SK-N-SH (cell line): ENCODE measurements at regions not wholly inside any gene's neighbourhood (a gene's known extent, or its start where the extent isn't known, plus 50 kb on each side); places are given as distances from the start of the nearest gene placed in this dataset.

Source experiments
- CTCF ChIA-PET: fragments of 300-600, 350-600 bp; formaldehyde crosslinking; extraction: SDS; loops from one replicate; lab custom pipeline; 2021; lab: Yijun Ruan, JAX
- POLR2A ChIA-PET: fragments of 350-600 bp; sonication (Branson Sonifier 250); formaldehyde crosslinking; extraction: SDS; loops from one replicate; lab custom pipeline; 2020; ENCODE audit warnings: antibody characterized with exemption, inconsistent platforms; lab: Yijun Ruan, JAX
- DNase-seq: peaks from one replicate; pipeline ENCODE4 v3.0.0; 2012
- H2AFZ ChIP-seq: fragments of 200-600 bp; sonication (generic); 2 replicates; pipeline ENCODE4 v1.8.1; 2016; ENCODE audit warnings: antibody characterized with exemption, mild to moderate bottlenecking, low read depth
- H3F3A ChIP-seq: fragments of 200-600 bp; sonication (generic); replicated peaks from 2 replicates; pipeline ENCODE3; 2016; ENCODE audit warnings: antibody characterized with exemption, mild to moderate bottlenecking; ENCODE audit not compliant: insufficient read depth
- H3K27ac ChIP-seq, 2 experiments: fragments of 200-500 bp in 1 of 2; fragments of 200-600 bp in 1 of 2; sonication (Bioruptor generic) in 1 of 2; sonication (generic), shearing (Covaris generic) in 1 of 2; 2 replicates each; pipeline versions ENCODE4 v1.5.1 to v1.6.1; 2014 to 2016; ENCODE audit warnings: low read depth in 2 of 2, inconsistent platforms in 1 of 2, low read length in 1 of 2, mild to moderate bottlenecking in 1 of 2, mixed read lengths in 1 of 2
- H3K27me3 ChIP-seq: fragments of 200-600 bp; sonication (generic), shearing (Covaris generic); 2 replicates; pipeline ENCODE4 v1.6.1; 2016; ENCODE audit warnings: mixed run types; ENCODE audit not compliant: insufficient read depth
- H3K36me3 ChIP-seq, 2 experiments: fragments of 200-500 bp in 1 of 2; fragments of 200-600 bp in 1 of 2; sonication (Bioruptor generic) in 1 of 2; sonication (generic) in 1 of 2; replicated peaks in 1 of 2; 2 replicates each; pipeline versions ENCODE3 to v1.5.1; 2014 to 2016; ENCODE audit warnings: low read length in 1 of 2, mild to moderate bottlenecking in 1 of 2; ENCODE audit not compliant: insufficient read depth in 2 of 2, control insufficient read depth in 1 of 2
- H3K4me1 ChIP-seq, 2 experiments: fragments of 200-500 bp in 1 of 2; fragments of 200-600 bp in 1 of 2; sonication (Bioruptor generic) in 1 of 2; sonication (generic), shearing (Covaris generic) in 1 of 2; 2 replicates each; pipeline versions ENCODE4 v1.5.1 to v1.6.1; 2014 to 2016; ENCODE audit warnings: low read depth in 1 of 2, low read length in 1 of 2, mixed run types in 1 of 2; ENCODE audit not compliant: insufficient read depth in 2 of 2, control insufficient read depth in 1 of 2
- H3K4me2 ChIP-seq: fragments of 200-600 bp; sonication (generic), shearing (Covaris generic); 2 replicates; pipeline ENCODE4 v1.6.1; 2017; ENCODE audit warnings: mixed run types
- H3K4me3 ChIP-seq, 2 experiments: fragments of 200-500 bp in 1 of 2; fragments of 200-600 bp in 1 of 2; sonication (Bioruptor generic) in 1 of 2; sonication (generic), shearing (Covaris generic) in 1 of 2; 2 replicates each; pipeline versions ENCODE4 v1.5.1 to v1.8.1; 2014 to 2016; ENCODE audit warnings: low read depth in 2 of 2, inconsistent platforms in 1 of 2, low read length in 1 of 2, mild to moderate bottlenecking in 1 of 2, mixed read lengths in 1 of 2, moderate library complexity in 1 of 2
- H3K79me2 ChIP-seq: fragments of 200-600 bp; sonication (generic); 2 replicates; pipeline ENCODE4 v1.8.1; 2017; ENCODE audit warnings: mild to moderate bottlenecking; ENCODE audit not compliant: insufficient read depth
- H3K9ac ChIP-seq: fragments of 200-600 bp; sonication (generic); 2 replicates; pipeline ENCODE4 v1.6.1; 2017; ENCODE audit warnings: mixed run types
- H3K9me2 ChIP-seq: fragments of 200-600 bp; sonication (generic); 2 replicates; pipeline ENCODE4 v1.6.1; 2017; ENCODE audit warnings: mixed run types
- H3K9me3 ChIP-seq: fragments of 200-600 bp; sonication (generic); 2 replicates; pipeline ENCODE4 v1.6.1; 2017; ENCODE audit warnings: mixed run types, mild to moderate bottlenecking, moderate library complexity
- H4K20me1 ChIP-seq: fragments of 200-600 bp; sonication (generic); 2 replicates; pipeline ENCODE4 v1.6.1; 2017; ENCODE audit warnings: mild to moderate bottlenecking, mixed run types; ENCODE audit not compliant: insufficient read depth
- CHD2 ChIP-seq: fragments of 150-350 bp; IDR thresholded peaks from 2 replicates; pipeline ENCODE4 v1.6.1; 2018; ENCODE audit warnings: low read length; ENCODE audit not compliant: partially characterized antibody
- EP300 ChIP-seq, 2 experiments: IDR thresholded peaks; 2 replicates each; pipeline versions ENCODE4 v1.4.0 to v1.6.1; 2012; ENCODE audit warnings: borderline replicate concordance in 1 of 2, low read depth in 1 of 2, low read length in 1 of 2
- FOSL2 ChIP-seq: IDR thresholded peaks from 2 replicates; pipeline ENCODE4 v1.4.0; 2012; ENCODE audit warnings: low read depth, mild to moderate bottlenecking, moderate library complexity, borderline replicate concordance
- FOXJ3 ChIP-seq: sonication (generic); formaldehyde crosslinking; IDR thresholded peaks from 2 replicates; pipeline ENCODE4 v1.5.1; 2020; ENCODE audit warnings: mild to moderate bottlenecking, missing genetic modification reagents
- FOXM1 ChIP-seq: IDR thresholded peaks from 2 replicates; pipeline ENCODE4 v1.4.0; 2012; ENCODE audit warnings: low read depth, mild to moderate bottlenecking
- GABPA ChIP-seq: IDR thresholded peaks from 2 replicates; pipeline ENCODE4 v1.4.0; 2012; ENCODE audit warnings: low read depth, mild to moderate bottlenecking
- MEF2A ChIP-seq: IDR thresholded peaks from 2 replicates; pipeline ENCODE4 v1.4.0; 2012; ENCODE audit warnings: low read depth, borderline replicate concordance
- NFIC ChIP-seq: IDR thresholded peaks from 2 replicates; pipeline ENCODE4 v1.4.0; 2012; ENCODE audit warnings: borderline replicate concordance
- POLR2AphosphoS5 ChIP-seq: IDR thresholded peaks from 2 replicates; pipeline ENCODE4 v1.6.1; 2012; ENCODE audit warnings: low read depth, low read length
- RAD21 ChIP-seq: IDR thresholded peaks from 2 replicates; pipeline ENCODE4 v1.6.1; 2012; ENCODE audit warnings: mild to moderate bottlenecking, low read length
- RCOR1 ChIP-seq: fragments of 150-350 bp; IDR thresholded peaks from 2 replicates; pipeline ENCODE4 v1.6.1; 2017; ENCODE audit warnings: antibody characterized with exemption, low read length
- RFX5 ChIP-seq: IDR thresholded peaks from 2 replicates; pipeline ENCODE4 v1.6.1; 2012; ENCODE audit warnings: mild to moderate bottlenecking, improper control_type of control experiment, low read length
- RXRA ChIP-seq: IDR thresholded peaks from 2 replicates; pipeline ENCODE4 v1.4.0; 2012; ENCODE audit warnings: low read depth, mild to moderate bottlenecking, borderline replicate concordance
- SIN3A ChIP-seq: IDR thresholded peaks from 2 replicates; pipeline ENCODE4 v1.6.1; 2012; ENCODE audit warnings: low read depth, mild to moderate bottlenecking, low read length, moderate library complexity, borderline replicate concordance
- TCF12 ChIP-seq: IDR thresholded peaks from 2 replicates; pipeline ENCODE4 v1.4.0; 2012
- TEAD4 ChIP-seq: IDR thresholded peaks from 2 replicates; pipeline ENCODE4 v1.4.0; 2012; ENCODE audit warnings: mild to moderate bottlenecking, borderline replicate concordance; ENCODE audit not compliant: insufficient read depth
- WGBS: methylation state at CpG from one replicate; pipeline ENCODE4 v1.1.6; 2017; ENCODE audit warnings: low lambda C conversion rate; 5-methylcytosine and 5-hydroxymethylcytosine counted together
- TF ChIP-seq, protein P1 (sequence below): IDR thresholded peaks from 2 replicates; pipeline ENCODE4 v1.4.0; 2012; ENCODE audit warnings: low read depth, borderline replicate concordance
- TF ChIP-seq, protein P2 (sequence below): IDR thresholded peaks from 2 replicates; pipeline ENCODE4; 2012
- TF ChIP-seq, protein P3 (sequence below): fragments of 150-350 bp; IDR thresholded peaks from 2 replicates; pipeline ENCODE4 v1.6.1; 2016; ENCODE audit warnings: mild to moderate bottlenecking, low read depth, low read length
- TF ChIP-seq, protein P4 (sequence below): IDR thresholded peaks from 2 replicates; pipeline ENCODE4 v1.4.0; 2012; ENCODE audit warnings: low read depth, borderline replicate concordance
- TF ChIP-seq, protein P5 (sequence below): IDR thresholded peaks from 2 replicates; pipeline ENCODE4 v1.4.0; 2012; ENCODE audit warnings: low read depth

DNA sequence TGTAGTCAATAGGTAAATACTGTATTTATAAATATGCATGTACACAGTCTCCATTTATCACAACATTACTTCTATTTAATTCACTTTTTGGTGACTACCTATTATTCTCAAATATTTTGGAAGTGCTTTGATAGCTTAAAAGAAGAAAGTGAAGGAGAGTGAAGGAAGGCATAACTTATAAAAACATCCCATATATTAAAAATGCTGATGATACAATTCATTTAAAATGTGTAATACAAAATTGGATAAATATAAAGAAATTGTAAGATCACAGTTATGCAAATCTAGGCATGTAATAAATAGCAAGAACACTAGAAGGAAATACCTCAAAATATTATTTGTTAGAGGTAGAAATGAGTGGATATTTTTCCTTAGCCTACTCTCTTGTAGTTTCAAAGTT lies 111.6 kb upstream of the ADTRP start:
- Histone ChIP-seq H3K9ac (no peak overlapping the region), H3F3A (peaks cover 9% of the 10 kb centered on the region), H3K4me2 (no peak overlapping the region)
- TF ChIP-seq RCOR1 (no peak), EP300 (IDR thresholded peaks at IDR 0.05; ENCODE audit: borderline replicate concordance in 1 of 2, low read depth in 1 of 2, low read length in 1 of 2) (no peak), SIN3A (no peak), GABPA (no peak), POLR2AphosphoS5 (no peak), RXRA (no peak), FOXJ3 (CRISPR knock-in tag) (no peak), NFIC (no peak), FOXM1 (no peak)
- TF ChIP-seq, protein P1, sequence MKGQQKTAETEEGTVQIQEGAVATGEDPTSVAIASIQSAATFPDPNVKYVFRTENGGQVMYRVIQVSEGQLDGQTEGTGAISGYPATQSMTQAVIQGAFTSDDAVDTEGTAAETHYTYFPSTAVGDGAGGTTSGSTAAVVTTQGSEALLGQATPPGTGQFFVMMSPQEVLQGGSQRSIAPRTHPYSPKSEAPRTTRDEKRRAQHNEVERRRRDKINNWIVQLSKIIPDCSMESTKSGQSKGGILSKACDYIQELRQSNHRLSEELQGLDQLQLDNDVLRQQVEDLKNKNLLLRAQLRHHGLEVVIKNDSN: no peak
- TF ChIP-seq, all 33 proteins: peak for 0
- Histone ChIP-seq H3K36me3 (no peaks in the 10 kb centered on the region), H3K4me3 (no peak overlapping the region), H4K20me1 (no peaks in the 10 kb centered on the region), H3K9me2 (no peaks in the 10 kb centered on the region), H3K27me3 (no peaks in the 10 kb centered on the region), H2AFZ (peak overlapping the region; percentile 59; the same call in 1 of the 2 replicates), H3K4me1 (no peaks in the 10 kb centered on the region), H3K79me2 (no peaks in the 10 kb centered on the region), H3K27ac (no peak overlapping the region), H3K9me3 (no peaks in the 10 kb centered on the region)
- no peak for DNase-seq
- ChIA-PET CTCF (no interaction called here), POLR2A (no interaction called here)

DNA sequence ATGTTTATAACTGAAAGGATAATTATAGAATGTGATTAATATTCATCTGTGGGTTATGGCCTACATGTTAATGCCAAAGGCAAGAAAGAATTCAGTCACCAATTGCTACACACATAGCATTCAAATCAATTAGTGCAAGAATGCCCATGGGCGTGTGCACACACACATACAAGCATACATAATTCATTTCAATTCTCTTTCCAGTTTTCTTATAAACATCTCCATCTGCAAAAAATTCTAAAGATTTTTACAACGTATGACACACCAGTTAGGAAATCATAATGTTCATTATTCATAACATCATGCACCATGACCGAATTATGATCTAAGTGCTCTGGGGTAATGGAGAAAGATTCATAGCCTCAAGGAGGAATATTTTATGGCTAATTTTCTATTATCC lies 111.0 kb upstream of the ADTRP start:
- Histone ChIP-seq H4K20me1 (no peaks in the 10 kb centered on the region), H3K27me3 (no peaks in the 10 kb centered on the region), H3F3A (peaks cover 9% of the 10 kb centered on the region), H3K4me2 (no peak overlapping the region), H3K79me2 (no peaks in the 10 kb centered on the region), H3K9me3 (no peaks in the 10 kb centered on the region), H3K4me1 (no peaks in the 10 kb centered on the region), H3K9ac (no peak overlapping the region), H3K4me3 (no peak overlapping the region), H3K27ac (no peak overlapping the region), H3K36me3 (no peaks in the 10 kb centered on the region), H3K9me2 (no peaks in the 10 kb centered on the region), H2AFZ (no peak overlapping the region)
- 84% methylated on average over 3 of the region's 3 CpGs for WGBS
- TF ChIP-seq, protein P2, sequence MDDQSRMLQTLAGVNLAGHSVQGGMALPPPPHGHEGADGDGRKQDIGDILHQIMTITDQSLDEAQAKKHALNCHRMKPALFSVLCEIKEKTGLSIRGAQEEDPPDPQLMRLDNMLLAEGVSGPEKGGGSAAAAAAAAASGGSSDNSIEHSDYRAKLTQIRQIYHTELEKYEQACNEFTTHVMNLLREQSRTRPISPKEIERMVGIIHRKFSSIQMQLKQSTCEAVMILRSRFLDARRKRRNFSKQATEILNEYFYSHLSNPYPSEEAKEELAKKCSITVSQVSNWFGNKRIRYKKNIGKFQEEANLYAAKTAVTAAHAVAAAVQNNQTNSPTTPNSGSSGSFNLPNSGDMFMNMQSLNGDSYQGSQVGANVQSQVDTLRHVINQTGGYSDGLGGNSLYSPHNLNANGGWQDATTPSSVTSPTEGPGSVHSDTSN: no peak
- TF ChIP-seq NFIC: no peak
- TF ChIP-seq MEF2A: no peak
- no peak for TF ChIP-seq RCOR1
- TF ChIP-seq, protein P3, sequence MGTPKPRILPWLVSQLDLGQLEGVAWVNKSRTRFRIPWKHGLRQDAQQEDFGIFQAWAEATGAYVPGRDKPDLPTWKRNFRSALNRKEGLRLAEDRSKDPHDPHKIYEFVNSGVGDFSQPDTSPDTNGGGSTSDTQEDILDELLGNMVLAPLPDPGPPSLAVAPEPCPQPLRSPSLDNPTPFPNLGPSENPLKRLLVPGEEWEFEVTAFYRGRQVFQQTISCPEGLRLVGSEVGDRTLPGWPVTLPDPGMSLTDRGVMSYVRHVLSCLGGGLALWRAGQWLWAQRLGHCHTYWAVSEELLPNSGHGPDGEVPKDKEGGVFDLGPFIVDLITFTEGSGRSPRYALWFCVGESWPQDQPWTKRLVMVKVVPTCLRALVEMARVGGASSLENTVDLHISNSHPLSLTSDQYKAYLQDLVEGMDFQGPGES: no peak
- TF ChIP-seq, protein P4, sequence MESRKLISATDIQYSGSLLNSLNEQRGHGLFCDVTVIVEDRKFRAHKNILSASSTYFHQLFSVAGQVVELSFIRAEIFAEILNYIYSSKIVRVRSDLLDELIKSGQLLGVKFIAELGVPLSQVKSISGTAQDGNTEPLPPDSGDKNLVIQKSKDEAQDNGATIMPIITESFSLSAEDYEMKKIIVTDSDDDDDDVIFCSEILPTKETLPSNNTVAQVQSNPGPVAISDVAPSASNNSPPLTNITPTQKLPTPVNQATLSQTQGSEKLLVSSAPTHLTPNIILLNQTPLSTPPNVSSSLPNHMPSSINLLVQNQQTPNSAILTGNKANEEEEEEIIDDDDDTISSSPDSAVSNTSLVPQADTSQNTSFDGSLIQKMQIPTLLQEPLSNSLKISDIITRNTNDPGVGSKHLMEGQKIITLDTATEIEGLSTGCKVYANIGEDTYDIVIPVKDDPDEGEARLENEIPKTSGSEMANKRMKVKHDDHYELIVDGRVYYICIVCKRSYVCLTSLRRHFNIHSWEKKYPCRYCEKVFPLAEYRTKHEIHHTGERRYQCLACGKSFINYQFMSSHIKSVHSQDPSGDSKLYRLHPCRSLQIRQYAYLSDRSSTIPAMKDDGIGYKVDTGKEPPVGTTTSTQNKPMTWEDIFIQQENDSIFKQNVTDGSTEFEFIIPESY: no peak
- no peak for TF ChIP-seq TEAD4
- TF ChIP-seq TCF12: no peak
- no peak for TF ChIP-seq CHD2
- TF ChIP-seq EP300 (IDR thresholded peaks at IDR 0.05; ENCODE audit: borderline replicate concordance in 1 of 2, low read depth in 1 of 2, low read length in 1 of 2): no peak
- no peak for TF ChIP-seq RAD21
- TF ChIP-seq, protein P5, sequence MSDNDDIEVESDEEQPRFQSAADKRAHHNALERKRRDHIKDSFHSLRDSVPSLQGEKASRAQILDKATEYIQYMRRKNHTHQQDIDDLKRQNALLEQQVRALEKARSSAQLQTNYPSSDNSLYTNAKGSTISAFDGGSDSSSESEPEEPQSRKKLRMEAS: no peak
- no peak for TF ChIP-seq FOXM1
- no peak for TF ChIP-seq RFX5
- no peak for TF ChIP-seq FOSL2
- DNase-seq: no peak
- ChIA-PET POLR2A (interaction anchor here (0.6 kb wide), 1 partner anchor 234 kb away, joined by 3 read pairs; no protein-coding TSS in a partner anchor), CTCF (no interaction called here)
